ENCODE measurements at regions not wholly inside any gene's neighbourhood (a gene's known extent, or its start where the extent isn't known, plus 50 kb on each side); places are given as distances from the start of the nearest gene placed in this dataset.

- TF ChIP-seq E2F5 (CRISPR knock-in tag; IDR thresholded peaks at IDR 0.05): no peak
- no peak for TF ChIP-seq CTCF (IDR thresholded peaks at IDR 0.05)
- no peak for TF ChIP-seq ATF3 (CRISPR knock-in tag; conservative IDR thresholded peaks at IDR 0.05)
- TF ChIP-seq SMAD3 (CRISPR knock-in tag; IDR thresholded peaks at IDR 0.05; ENCODE audit: borderline replicate concordance): no peak
- TF ChIP-seq CREM (CRISPR knock-in tag; IDR thresholded peaks at IDR 0.05): no peak
- TF ChIP-seq PREB (CRISPR knock-in tag; IDR thresholded peaks at IDR 0.05; ENCODE audit: borderline replicate concordance): no peak
- TF ChIP-seq SOX15 (CRISPR knock-in tag; IDR thresholded peaks at IDR 0.05): no peak
- no peak for TF ChIP-seq SP1 (CRISPR knock-in tag; conservative IDR thresholded peaks at IDR 0.05)
- TF ChIP-seq TEAD1 (CRISPR knock-in tag; IDR thresholded peaks at IDR 0.05): no peak
- no peak for TF ChIP-seq ARID4B (CRISPR knock-in tag; IDR thresholded peaks at IDR 0.05; ENCODE audit: borderline replicate concordance)
- TF ChIP-seq CREB1 (CRISPR knock-in tag; IDR thresholded peaks at IDR 0.05): no peak
- no peak for TF ChIP-seq AFF4 (CRISPR knock-in tag; IDR thresholded peaks at IDR 0.05; ENCODE audit: borderline replicate concordance)
- no peak for TF ChIP-seq TEAD4 (CRISPR knock-in tag; IDR thresholded peaks at IDR 0.05)
- TF ChIP-seq E2F4 (CRISPR knock-in tag; IDR thresholded peaks at IDR 0.05; ENCODE audit: borderline replicate concordance, low read depth): no peak
Measured at GRCh38 chr14:83058068-83058467, 1524.4 kb upstream of the SEL1L start.

All from WTC11 (cell line).